ENCODE measurements at regions not wholly inside any gene's neighbourhood (a gene's known extent, or its start where the extent isn't known, plus 50 kb on each side); places are given as distances from the start of the nearest gene placed in this dataset.
"Not testable (repeated sequence)": the region's sequence is repeated elsewhere in the genome, so short reads cannot be mapped to it uniquely, and the experiment has no call there.

- ATAC-seq; H3K36me3 ChIP-seq (ENCODE audit: insufficient read depth); H3K27me3 Mint-ChIP-seq (ENCODE audit: insufficient read depth, low read depth, poor library complexity): not testable (repeated sequence)
These were observed 118.3 kb downstream of the LRRC37A3 start for GRCh38 chr17:64800987-64801386.

GRCh38 chr17:64800361-64800895, 118.8 kb downstream of the LRRC37A3 start:
- not testable (repeated sequence) for H3K27me3 ChIP-seq (ENCODE audit: insufficient read depth); H3K36me3 ChIP-seq (ENCODE audit: insufficient read depth); H3K4me1 Mint-ChIP-seq; H3K4me3 Mint-ChIP-seq; H3K79me2 ChIP-seq (replicated peaks; ENCODE audit: insufficient read depth); H3K4me1 ChIP-seq (ENCODE audit: insufficient read depth); H3K27ac ChIP-seq (ENCODE audit: low read depth); H3K9me2 ChIP-seq (ENCODE audit: insufficient read depth); H3K9me3 Mint-ChIP-seq; H3K4me2 ChIP-seq; DNase-seq (ENCODE audit: low spot score); H4K20me1 ChIP-seq (replicated peaks; ENCODE audit: insufficient read depth); H3K36me3 Mint-ChIP-seq (ENCODE audit: low read depth); H3K27me3 Mint-ChIP-seq (ENCODE audit: insufficient read depth, low read depth, poor library complexity); H3F3A ChIP-seq (replicated peaks; ENCODE audit: low read depth); H3K4me3 ChIP-seq; H3K27ac Mint-ChIP-seq; H2AFZ ChIP-seq
- peak; percentile 74 for ATAC-seq

More at GRCh38 chr17:64800987-64801386, 118.3 kb downstream of the LRRC37A3 start:
- H3K4me3 Mint-ChIP-seq; H3K27ac Mint-ChIP-seq; H3K4me1 Mint-ChIP-seq; H3K9me3 Mint-ChIP-seq; H3K9me2 ChIP-seq (ENCODE audit: insufficient read depth); H3F3A ChIP-seq (replicated peaks; ENCODE audit: low read depth); H3K4me1 ChIP-seq (ENCODE audit: insufficient read depth); H3K4me2 ChIP-seq; H2AFZ ChIP-seq; H4K20me1 ChIP-seq (replicated peaks; ENCODE audit: insufficient read depth); H3K27me3 ChIP-seq (ENCODE audit: insufficient read depth); H3K27ac ChIP-seq (ENCODE audit: low read depth); H3K79me2 ChIP-seq (replicated peaks; ENCODE audit: insufficient read depth); H3K4me3 ChIP-seq; H3K36me3 Mint-ChIP-seq (ENCODE audit: low read depth); DNase-seq (ENCODE audit: low spot score): not testable (repeated sequence)

GRCh38 chr17:64799543-64800188, 119.6 kb downstream of the LRRC37A3 start:
- H3K36me3 Mint-ChIP-seq (ENCODE audit: low read depth); H3K9me2 ChIP-seq (ENCODE audit: insufficient read depth); H3K4me3 Mint-ChIP-seq; H3K36me3 ChIP-seq (ENCODE audit: insufficient read depth); H3K4me1 Mint-ChIP-seq; DNase-seq (ENCODE audit: low spot score); H2AFZ ChIP-seq; ATAC-seq; H3K4me2 ChIP-seq; H3K27ac ChIP-seq (ENCODE audit: low read depth); H3K79me2 ChIP-seq (replicated peaks; ENCODE audit: insufficient read depth); H3K27me3 Mint-ChIP-seq (ENCODE audit: insufficient read depth, low read depth, poor library complexity); H3K27ac Mint-ChIP-seq; H3F3A ChIP-seq (replicated peaks; ENCODE audit: low read depth); H4K20me1 ChIP-seq (replicated peaks; ENCODE audit: insufficient read depth); H3K4me3 ChIP-seq; H3K9me3 Mint-ChIP-seq; H3K4me1 ChIP-seq (ENCODE audit: insufficient read depth); H3K27me3 ChIP-seq (ENCODE audit: insufficient read depth): not testable (repeated sequence)

GRCh38 chr17:64798961-64799360, 120.3 kb downstream of the LRRC37A3 start:
- H4K20me1 ChIP-seq (replicated peaks; ENCODE audit: insufficient read depth); ATAC-seq; H3K9me3 Mint-ChIP-seq; H3K27ac ChIP-seq (ENCODE audit: low read depth); H3K4me3 ChIP-seq; H3F3A ChIP-seq (replicated peaks; ENCODE audit: low read depth); H3K4me1 Mint-ChIP-seq; DNase-seq (ENCODE audit: low spot score); H3K27ac Mint-ChIP-seq; H3K36me3 ChIP-seq (ENCODE audit: insufficient read depth); H3K9me2 ChIP-seq (ENCODE audit: insufficient read depth); H3K4me1 ChIP-seq (ENCODE audit: insufficient read depth); H3K27me3 Mint-ChIP-seq (ENCODE audit: insufficient read depth, low read depth, poor library complexity); H2AFZ ChIP-seq; H3K4me2 ChIP-seq; H3K4me3 Mint-ChIP-seq; H3K27me3 ChIP-seq (ENCODE audit: insufficient read depth); H3K79me2 ChIP-seq (replicated peaks; ENCODE audit: insufficient read depth); H3K36me3 Mint-ChIP-seq (ENCODE audit: low read depth): not testable (repeated sequence)

GRCh38 chr17:64798489-64798790, 120.8 kb downstream of the LRRC37A3 start:
- not testable (repeated sequence) for H3K27me3 ChIP-seq (ENCODE audit: insufficient read depth); H2AFZ ChIP-seq; H3K27ac ChIP-seq (ENCODE audit: low read depth); DNase-seq (ENCODE audit: low spot score); H3K4me3 Mint-ChIP-seq; H3K4me1 ChIP-seq (ENCODE audit: insufficient read depth); H3K36me3 ChIP-seq (ENCODE audit: insufficient read depth); H3F3A ChIP-seq (replicated peaks; ENCODE audit: low read depth); H3K36me3 Mint-ChIP-seq (ENCODE audit: low read depth); H3K4me1 Mint-ChIP-seq; ATAC-seq; H4K20me1 ChIP-seq (replicated peaks; ENCODE audit: insufficient read depth); H3K4me2 ChIP-seq; H3K9me3 Mint-ChIP-seq; H3K27me3 Mint-ChIP-seq (ENCODE audit: insufficient read depth, low read depth, poor library complexity); H3K9me2 ChIP-seq (ENCODE audit: insufficient read depth); H3K79me2 ChIP-seq (replicated peaks; ENCODE audit: insufficient read depth); H3K4me3 ChIP-seq; H3K27ac Mint-ChIP-seq

Measured in GM23338 (cell line).